Endodermal cell (in vitro differentiated cells): ENCODE measurements at regions not wholly inside any gene's neighbourhood (a gene's known extent, or its start where the extent isn't known, plus 50 kb on each side); places are given as distances from the start of the nearest gene placed in this dataset.

Source experiments
- DNase-seq: peaks from one replicate; pipeline ENCODE4 v3.0.0-alpha.2; 2017
- H3K27ac ChIP-seq: 2 replicates; pipeline ENCODE4 v1.5.1; 2013; ENCODE audit warnings: mild to moderate bottlenecking, low read depth, low read length, moderate library complexity
- H3K27me3 ChIP-seq: 2 replicates; pipeline ENCODE4 v1.6.1; 2013; ENCODE audit warnings: mild to moderate bottlenecking, low read length, moderate library complexity; ENCODE audit not compliant: insufficient read depth, control insufficient read depth, poor library complexity, severe bottlenecking
- H3K36me3 ChIP-seq: 2 replicates; pipeline ENCODE4 v1.7.0; 2013; ENCODE audit warnings: mild to moderate bottlenecking, low read length, moderate library complexity; ENCODE audit not compliant: control insufficient read depth, insufficient read depth
- H3K4me1 ChIP-seq: one replicate; pipeline ENCODE4 v1.7.0; 2013; ENCODE audit warnings: low read length; ENCODE audit not compliant: control insufficient read depth, insufficient read depth
- H3K4me3 ChIP-seq: 2 replicates; pipeline ENCODE4 v1.5.1; 2013; ENCODE audit warnings: mild to moderate bottlenecking, low read length, moderate library complexity
- H3K9ac ChIP-seq: 2 replicates; pipeline ENCODE4 v1.6.1; 2013; ENCODE audit warnings: mild to moderate bottlenecking, low read length, moderate library complexity; ENCODE audit not compliant: poor library complexity, severe bottlenecking; ENCODE audit errors: extremely low read depth
- H3K9me3 ChIP-seq: 2 replicates; pipeline ENCODE4 v1.6.1; 2013; ENCODE audit warnings: mild to moderate bottlenecking, low read length, moderate library complexity; ENCODE audit not compliant: control insufficient read depth
- H3K27ac Mint-ChIP-seq: 2 replicates; pipeline ENCODE4 v1.8.0; 2020; ENCODE audit warnings: mixed read lengths
- H3K27me3 Mint-ChIP-seq: 2 replicates; pipeline ENCODE4 v1.8.0; 2021; ENCODE audit warnings: mild to moderate bottlenecking, mixed read lengths; ENCODE audit not compliant: insufficient read depth
- H3K36me3 Mint-ChIP-seq: 2 replicates; pipeline ENCODE4 v1.8.0; 2020; ENCODE audit warnings: low read depth, mixed read lengths
- H3K4me1 Mint-ChIP-seq: 2 replicates; pipeline ENCODE4 v1.8.0; 2020; ENCODE audit warnings: mixed read lengths
- H3K4me3 Mint-ChIP-seq: 2 replicates; pipeline ENCODE4 v1.8.0; 2020; ENCODE audit warnings: mild to moderate bottlenecking, moderate library complexity, mixed read lengths
- H3K9me3 Mint-ChIP-seq: 2 replicates; pipeline ENCODE4 v1.8.0; 2020; ENCODE audit warnings: mild to moderate bottlenecking, mixed read lengths
- WGBS, 2 experiments: methylation state at CpG; one replicate each; pipeline versions ENCODE4 v1.1.5 to v1.1.7; 2013; ENCODE audit warnings: missing lambda C conversion rate in 2 of 2, mixed read lengths in 1 of 2; ENCODE audit not compliant: insufficient coverage in 1 of 2, insufficient read length in 1 of 2; 5-methylcytosine and 5-hydroxymethylcytosine counted together
- TF ChIP-seq, protein P1 (sequence below): fragments of 200-600 bp; sonication (generic); conservative IDR thresholded peaks from 2 replicates; pipeline ENCODE4 v1.5.0; 2021; ENCODE audit warnings: antibody characterized with exemption, mild to moderate bottlenecking

DNA sequence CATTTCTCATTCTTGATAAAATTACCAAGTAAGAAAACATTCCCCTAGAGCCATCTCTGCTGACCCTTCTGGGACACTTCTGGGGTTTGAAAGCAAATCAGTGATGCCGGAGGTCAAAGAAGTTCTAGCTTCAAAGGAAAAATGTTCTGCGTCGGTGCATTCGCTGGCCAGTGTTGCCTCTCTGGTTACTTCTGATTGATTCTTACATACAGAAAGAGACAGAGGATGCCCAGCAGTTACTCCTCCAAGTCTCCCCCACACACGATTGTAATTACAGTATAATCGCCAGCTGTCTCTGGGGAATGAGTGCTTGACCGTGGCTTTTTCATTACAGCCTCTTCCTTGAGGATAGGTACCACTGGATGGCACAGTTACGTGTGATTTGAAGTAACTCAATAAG lies 150.9 kb downstream of the SNX19 start:
- Mint-ChIP-seq H3K4me3 (no peak overlapping the region), H3K27ac (no peak overlapping the region), H3K36me3 (peaks cover 1% of the 10 kb centered on the region), H3K9me3 (peaks cover 11% of the 10 kb centered on the region), H3K27me3 (peaks cover 32% of the 10 kb centered on the region), H3K4me1 (peaks cover 37% of the 10 kb centered on the region)
- peaks cover 22% of the 10 kb centered on the region for H3K9me3 ChIP-seq
- DNase-seq, result peak; percentile 11
- H3K4me1 ChIP-seq, result peaks cover 5% of the 10 kb centered on the region
- no peaks in the 10 kb centered on the region for H3K27me3 ChIP-seq
- TF ChIP-seq, protein P1, sequence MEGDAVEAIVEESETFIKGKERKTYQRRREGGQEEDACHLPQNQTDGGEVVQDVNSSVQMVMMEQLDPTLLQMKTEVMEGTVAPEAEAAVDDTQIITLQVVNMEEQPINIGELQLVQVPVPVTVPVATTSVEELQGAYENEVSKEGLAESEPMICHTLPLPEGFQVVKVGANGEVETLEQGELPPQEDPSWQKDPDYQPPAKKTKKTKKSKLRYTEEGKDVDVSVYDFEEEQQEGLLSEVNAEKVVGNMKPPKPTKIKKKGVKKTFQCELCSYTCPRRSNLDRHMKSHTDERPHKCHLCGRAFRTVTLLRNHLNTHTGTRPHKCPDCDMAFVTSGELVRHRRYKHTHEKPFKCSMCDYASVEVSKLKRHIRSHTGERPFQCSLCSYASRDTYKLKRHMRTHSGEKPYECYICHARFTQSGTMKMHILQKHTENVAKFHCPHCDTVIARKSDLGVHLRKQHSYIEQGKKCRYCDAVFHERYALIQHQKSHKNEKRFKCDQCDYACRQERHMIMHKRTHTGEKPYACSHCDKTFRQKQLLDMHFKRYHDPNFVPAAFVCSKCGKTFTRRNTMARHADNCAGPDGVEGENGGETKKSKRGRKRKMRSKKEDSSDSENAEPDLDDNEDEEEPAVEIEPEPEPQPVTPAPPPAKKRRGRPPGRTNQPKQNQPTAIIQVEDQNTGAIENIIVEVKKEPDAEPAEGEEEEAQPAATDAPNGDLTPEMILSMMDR, result no peak
- no peak overlapping the region for H3K4me3 ChIP-seq
- H3K36me3 ChIP-seq, result no peaks in the 10 kb centered on the region
- WGBS, 2 experiments, result 94 to 95% methylated on average over 7 to 8 of the region's 8 CpGs
- no peak overlapping the region for H3K27ac ChIP-seq
- no peak overlapping the region for H3K9ac ChIP-seq

DNA sequence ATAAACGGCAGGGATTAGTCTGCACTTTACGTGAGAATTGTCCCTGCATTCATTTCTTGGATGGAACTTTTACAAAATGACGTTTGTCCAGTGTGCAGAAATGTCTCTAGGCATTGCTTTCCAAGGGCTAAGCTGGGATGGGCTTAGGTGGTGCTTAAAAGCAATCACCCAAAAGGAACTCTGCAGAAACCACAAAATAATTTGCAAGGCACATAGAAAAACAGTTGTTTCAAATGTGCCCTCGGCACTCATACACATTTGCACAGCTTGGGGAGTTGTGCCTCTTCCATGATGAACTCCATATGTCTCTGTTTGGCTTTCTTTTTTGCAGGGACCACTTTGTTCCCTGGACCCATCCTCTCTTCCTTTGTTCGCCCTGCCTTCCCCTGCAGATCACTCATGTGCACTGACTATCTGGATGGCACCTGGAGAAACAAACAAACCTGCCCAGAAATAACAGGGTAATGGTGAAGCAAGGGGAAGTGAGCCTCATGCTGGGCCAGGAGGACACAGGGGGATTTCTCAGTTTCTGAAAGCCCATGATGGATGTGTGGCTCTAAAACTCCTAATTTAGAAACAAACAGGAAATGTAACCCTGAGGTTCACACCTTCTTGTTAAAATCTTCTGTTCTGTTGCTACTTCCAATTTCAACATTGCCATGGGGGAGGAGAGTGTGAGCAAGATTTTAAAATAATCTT lies 150.2 kb downstream of the SNX19 start:
- Mint-ChIP-seq H3K4me1 (peaks cover 38% of the 10 kb centered on the region), H3K36me3 (peaks cover 1% of the 10 kb centered on the region), H3K27ac (no peak overlapping the region), H3K9me3 (peaks cover 11% of the 10 kb centered on the region), H3K4me3 (no peak overlapping the region), H3K27me3 (peaks cover 30% of the 10 kb centered on the region)
- Histone ChIP-seq H3K36me3 (no peaks in the 10 kb centered on the region), H3K4me1 (peaks cover 10% of the 10 kb centered on the region), H3K9ac (no peak overlapping the region), H3K9me3 (peaks cover 22% of the 10 kb centered on the region), H3K4me3 (no peak overlapping the region), H3K27ac (no peak overlapping the region), H3K27me3 (no peaks in the 10 kb centered on the region)
- TF ChIP-seq, protein P1, result no peak
- DNase-seq, result peak; percentile 43
- WGBS, 2 experiments, result 87 to 95% methylated on average over 4 to 5 of the region's 5 CpGs

DNA sequence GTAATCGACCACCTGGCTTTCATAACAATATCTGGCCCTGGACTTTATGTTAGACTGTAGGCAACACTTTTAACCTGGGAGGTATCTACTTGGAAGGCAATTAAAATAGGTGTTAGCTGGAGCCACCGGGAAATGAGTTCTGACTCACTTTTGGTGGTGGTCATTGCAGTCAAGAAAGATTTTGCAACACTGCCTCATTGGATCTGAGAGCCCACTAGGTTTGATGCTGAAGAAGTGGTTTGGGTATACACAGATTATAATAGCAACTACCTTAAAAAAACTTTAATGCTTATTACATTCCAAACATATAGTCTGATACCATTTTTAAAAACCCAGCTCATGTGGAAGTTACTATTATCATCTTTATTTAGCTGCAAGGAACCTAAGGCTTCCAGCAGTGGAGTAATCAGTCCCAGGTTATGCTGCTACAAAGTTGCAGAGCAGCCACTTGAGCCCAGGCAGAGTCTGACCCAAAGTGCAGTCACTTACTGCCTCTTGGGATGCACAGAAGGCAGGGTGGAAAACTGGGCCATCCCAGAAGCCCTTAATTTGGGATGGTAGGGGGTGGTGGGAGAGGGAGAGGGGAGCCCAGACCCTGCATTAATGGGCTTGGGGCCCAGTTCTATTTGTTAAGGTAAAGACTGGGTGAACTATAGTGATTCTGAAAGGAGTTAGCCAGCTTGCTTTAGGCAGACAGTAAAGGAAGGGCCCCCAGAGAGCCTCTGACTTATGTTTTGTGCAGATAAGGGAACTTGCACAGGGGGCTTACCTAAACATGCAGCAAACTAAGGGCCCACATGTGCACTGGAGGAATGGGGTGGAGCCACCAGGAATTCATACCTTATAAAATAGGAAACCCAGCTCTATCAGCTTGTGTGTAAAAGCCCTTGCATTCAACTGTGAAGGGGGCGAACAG lies 149.4 kb downstream of the SNX19 start:
- Histone ChIP-seq H3K36me3 (no peaks in the 10 kb centered on the region), H3K9me3 (peaks cover 22% of the 10 kb centered on the region), H3K9ac (no peak overlapping the region), H3K27ac (no peak overlapping the region), H3K27me3 (no peaks in the 10 kb centered on the region), H3K4me1 (peaks cover 7% of the 10 kb centered on the region), H3K4me3 (no peak overlapping the region)
- H3K9me3 Mint-ChIP-seq, result peaks cover 11% of the 10 kb centered on the region
- H3K27ac Mint-ChIP-seq, result no peak overlapping the region
- TF ChIP-seq, protein P1, result no peak
- H3K4me1 Mint-ChIP-seq, result peaks cover 37% of the 10 kb centered on the region
- peaks cover 34% of the 10 kb centered on the region for H3K27me3 Mint-ChIP-seq
- peaks cover 1% of the 10 kb centered on the region for H3K36me3 Mint-ChIP-seq
- H3K4me3 Mint-ChIP-seq, result no peak overlapping the region
- 90 to 94% methylated on average over 3 of the region's 3 CpGs for WGBS, 2 experiments
- peak; percentile 45 for DNase-seq
